ENCODE measurements at regions not wholly inside any gene's neighbourhood (a gene's known extent, or its start where the extent isn't known, plus 50 kb on each side); places are given as distances from the start of the nearest gene placed in this dataset.

- no peak for DNase-seq
These were observed 55.3 kb upstream of the POM121L12 start for GRCh38 chr7:52980129-52980528.

- no peak for DNase-seq
These were observed 62.3 kb upstream of the POM121L12 start for GRCh38 chr7:52973126-52973525.

- DNase-seq: no peak
These were observed 72.9 kb upstream of the POM121L12 start for GRCh38 chr7:52962402-52963076.

GRCh38 chr7:52961084-52961483 is 74.3 kb upstream of the POM121L12 start:
- no peak for DNase-seq

- no peak for DNase-seq
These were observed 75.4 kb upstream of the POM121L12 start for GRCh38 chr7:52959878-52960660.

- DNase-seq: no peak
These were observed 76.1 kb upstream of the POM121L12 start for GRCh38 chr7:52959336-52959735.

- DNase-seq: no peak
These were observed 76.8 kb upstream of the POM121L12 start for GRCh38 chr7:52958621-52959140.

GRCh38 chr7:52956379-52956915 is 79.0 kb upstream of the POM121L12 start:
- no peak for DNase-seq

GRCh38 chr7:52955522-52955921 is 79.9 kb upstream of the POM121L12 start:
- DNase-seq: no peak

GRCh38 chr7:52944921-52945320 is 90.5 kb upstream of the POM121L12 start:
- DNase-seq: no peak

- no peak for DNase-seq
These were observed 95.0 kb upstream of the POM121L12 start for GRCh38 chr7:52940481-52940880.

GRCh38 chr7:52938455-52939133 is 96.8 kb upstream of the POM121L12 start:
- DNase-seq: peak; percentile 1

- no peak for DNase-seq
These were observed 98.7 kb upstream of the POM121L12 start for GRCh38 chr7:52936750-52937149.

GRCh38 chr7:52928591-52928990 is 106.8 kb upstream of the POM121L12 start:
- DNase-seq: no peak

- no peak for DNase-seq
These were observed 110.1 kb upstream of the POM121L12 start for GRCh38 chr7:52925332-52925731.

GRCh38 chr7:52920977-52921376 is 114.5 kb upstream of the POM121L12 start:
- DNase-seq: no peak

- no peak for DNase-seq
These were observed 117.4 kb upstream of the POM121L12 start for GRCh38 chr7:52917982-52918578.

- no peak for DNase-seq
These were observed 123.6 kb upstream of the POM121L12 start for GRCh38 chr7:52911795-52912194.

- DNase-seq: no peak
These were observed 124.1 kb upstream of the POM121L12 start for GRCh38 chr7:52911326-52911725.

- DNase-seq: no peak
These were observed 125.5 kb upstream of the POM121L12 start for GRCh38 chr7:52909935-52910334.

GRCh38 chr7:52909131-52909530 is 126.3 kb upstream of the POM121L12 start:
- DNase-seq: no peak

- DNase-seq: no peak
These were observed 137.7 kb upstream of the POM121L12 start for GRCh38 chr7:52897713-52898112.

GRCh38 chr7:52897288-52897687 is 138.1 kb upstream of the POM121L12 start:
- no peak for DNase-seq

All from NCI-H69 (cell line).